ENCODE measurements at regions not wholly inside any gene's neighbourhood (a gene's known extent, or its start where the extent isn't known, plus 50 kb on each side); places are given as distances from the start of the nearest gene placed in this dataset.

GRCh38 chr10:35795131-35795824 lies 153.2 kb upstream of the FZD8 start:
- no peak overlapping the region for H3K27ac ChIP-seq (ENCODE audit: low read depth in 1 of 2, low read length in 1 of 2)
- TF ChIP-seq CTCF (IDR thresholded peaks at IDR 0.05; ENCODE audit: control extremely low read depth, extremely low read depth) = no peak
- H3K4me3 ChIP-seq = no peak overlapping the region
- no peaks in the 10 kb centered on the region for H3K27me3 ChIP-seq (ENCODE audit: control insufficient read depth in 3 of 3, insufficient read depth in 3 of 3, low read length in 2 of 3)
- no peak overlapping the region for H3K9ac ChIP-seq (ENCODE audit: insufficient read depth in 1 of 2, low read length in 2 of 2)
- 64 to 73% methylated on average over 13 of the region's 13 CpGs for WGBS, 2 donors
- H3K36me3 ChIP-seq (ENCODE audit: control insufficient read depth in 4 of 4, insufficient read depth in 4 of 4, low read length in 4 of 4) = no peaks in the 10 kb centered on the region
- no peaks in the 10 kb centered on the region for H3K4me1 ChIP-seq (ENCODE audit: control insufficient read depth in 5 of 5, insufficient read depth in 5 of 5, low read length in 5 of 5)
- ATAC-seq (ENCODE audit: insufficient read depth, low FRiP score) (no peak), DNase-seq (no peak)
- no peaks in the 10 kb centered on the region for H3K9me3 ChIP-seq (ENCODE audit: control insufficient read depth in 4 of 4, insufficient read depth in 3 of 4, low read length in 3 of 4)

GRCh38 chr10:35794703-35795102 lies 152.6 kb upstream of the FZD8 start:
- no peaks in the 10 kb centered on the region for H3K27me3 ChIP-seq (ENCODE audit: control insufficient read depth in 3 of 3, insufficient read depth in 3 of 3, low read length in 2 of 3)
- DNase-seq = no peak
- TF ChIP-seq CTCF (IDR thresholded peaks at IDR 0.05; ENCODE audit: control extremely low read depth, extremely low read depth) = no peak
- no peak for ATAC-seq (ENCODE audit: insufficient read depth, low FRiP score)
- H3K4me3 ChIP-seq = no peak overlapping the region
- no peaks in the 10 kb centered on the region for H3K36me3 ChIP-seq (ENCODE audit: control insufficient read depth in 4 of 4, insufficient read depth in 4 of 4, low read length in 4 of 4)
- no peaks in the 10 kb centered on the region for H3K4me1 ChIP-seq (ENCODE audit: control insufficient read depth in 5 of 5, insufficient read depth in 5 of 5, low read length in 5 of 5)
- 89 to 93% methylated on average over 12 of the region's 12 CpGs for WGBS, 2 donors
- H3K9ac ChIP-seq (ENCODE audit: insufficient read depth in 1 of 2, low read length in 2 of 2) = no peak overlapping the region
- no peak overlapping the region for H3K27ac ChIP-seq (ENCODE audit: low read depth in 1 of 2, low read length in 1 of 2)
- H3K9me3 ChIP-seq (ENCODE audit: control insufficient read depth in 4 of 4, insufficient read depth in 3 of 4, low read length in 3 of 4) = no peaks in the 10 kb centered on the region

- Histone ChIP-seq H3K9me3 (ENCODE audit: control insufficient read depth in 4 of 4, insufficient read depth in 3 of 4, low read length in 3 of 4) (peaks cover 0 to 2% (median 1%) of the 10 kb centered on the region in 4 donors), H3K4me1 (ENCODE audit: control insufficient read depth in 5 of 5, insufficient read depth in 5 of 5, low read length in 5 of 5) (no peaks in the 10 kb centered on the region), H3K9ac (ENCODE audit: insufficient read depth in 1 of 2, low read length in 2 of 2) (no peak overlapping the region), H3K27ac (ENCODE audit: low read depth in 1 of 2, low read length in 1 of 2) (no peak overlapping the region), H3K4me3 (no peak overlapping the region), H3K36me3 (ENCODE audit: control insufficient read depth in 4 of 4, insufficient read depth in 4 of 4, low read length in 4 of 4) (no peaks in the 10 kb centered on the region), H3K27me3 (ENCODE audit: control insufficient read depth in 3 of 3, insufficient read depth in 3 of 3, low read length in 2 of 3) (no peaks in the 10 kb centered on the region)
- 69 to 87% methylated on average over 7 of the region's 7 CpGs for WGBS, 2 donors
- TF ChIP-seq CTCF (IDR thresholded peaks at IDR 0.05; ENCODE audit: control extremely low read depth, extremely low read depth) = no peak
- DNase-seq (no peak), ATAC-seq (ENCODE audit: insufficient read depth, low FRiP score) (no peak)
Observed at GRCh38 chr10:35792291-35792690, 150.2 kb upstream of the FZD8 start.

- DNase-seq (no peak), ATAC-seq (ENCODE audit: insufficient read depth, low FRiP score) (no peak)
- H3K36me3 ChIP-seq (ENCODE audit: control insufficient read depth in 4 of 4, insufficient read depth in 4 of 4, low read length in 4 of 4) = no peaks in the 10 kb centered on the region
- H3K9ac ChIP-seq (ENCODE audit: insufficient read depth in 1 of 2, low read length in 2 of 2) = no peak overlapping the region
- no peaks in the 10 kb centered on the region for H3K4me1 ChIP-seq (ENCODE audit: control insufficient read depth in 5 of 5, insufficient read depth in 5 of 5, low read length in 5 of 5)
- H3K9me3 ChIP-seq (ENCODE audit: control insufficient read depth in 4 of 4, insufficient read depth in 3 of 4, low read length in 3 of 4) = peaks cover 0 to 2% (median 1%) of the 10 kb centered on the region in 4 donors
- no peak for TF ChIP-seq CTCF (IDR thresholded peaks at IDR 0.05; ENCODE audit: control extremely low read depth, extremely low read depth)
- H3K27me3 ChIP-seq (ENCODE audit: control insufficient read depth in 3 of 3, insufficient read depth in 3 of 3, low read length in 2 of 3) = no peaks in the 10 kb centered on the region
- WGBS, 2 donors = 89 to 92% methylated on average over 7 of the region's 7 CpGs
- no peak overlapping the region for H3K27ac ChIP-seq (ENCODE audit: low read depth in 1 of 2, low read length in 1 of 2)
- H3K4me3 ChIP-seq = no peak overlapping the region
Observed at GRCh38 chr10:35789996-35790395, 147.9 kb upstream of the FZD8 start.
